ENCODE measurements at regions not wholly inside any gene's neighbourhood (a gene's known extent, or its start where the extent isn't known, plus 50 kb on each side); places are given as distances from the start of the nearest gene placed in this dataset.

- no peaks in the 10 kb centered on the region for H3K79me2 ChIP-seq (ENCODE audit: control insufficient read depth, insufficient read depth, low read length)
- H2AFZ ChIP-seq (ENCODE audit: low read depth, low read length), result no peak overlapping the region
- no peaks in the 10 kb centered on the region for H3K4me1 ChIP-seq (replicated peaks in 1 of 2; ENCODE audit: control insufficient read depth in 2 of 2, insufficient read depth in 2 of 2, low read length in 2 of 2)
- no peak for DNase-seq (ENCODE audit: extremely low read depth in 1 of 4, low spot score in 3 of 4)
- ChIA-PET CTCF (ENCODE audit: low intra/inter-chr PET ratio) (no interaction called here), POLR2A (no interaction called here)
- H3K9ac ChIP-seq (ENCODE audit: insufficient read depth in 1 of 2, low read depth in 2 of 2, low read length in 2 of 2), result no peak overlapping the region
- H3K9me3 ChIP-seq (replicated peaks; ENCODE audit: control insufficient read depth, insufficient read depth, low read depth, low read length), result no peaks in the 10 kb centered on the region
- FAIRE-seq, result no peak
- TF ChIP-seq ZNF444 (CRISPR knock-in tag; IDR thresholded peaks at IDR 0.05) (no peak), BCOR (IDR thresholded peaks at IDR 0.05) (no peak), ZNF316 (IDR thresholded peaks at IDR 0.05) (no peak), TSHZ1 (CRISPR knock-in tag; IDR thresholded peaks at IDR 0.05) (no peak), ZBTB7A (IDR thresholded peaks at IDR 0.05; ENCODE audit: borderline replicate concordance, control insufficient read depth, low read depth, low read length) (no peak), HMGN3 (IDR thresholded peaks at IDR 0.05; ENCODE audit: borderline replicate concordance, extremely low read depth, insufficient read length, low read depth, low read length) (no peak), MXI1 (IDR thresholded peaks at IDR 0.05; ENCODE audit: low read depth, low read length) (no peak), RBM22 (IDR thresholded peaks at IDR 0.05; ENCODE audit: low read depth, low read length, poor library complexity, severe bottlenecking) (no peak), GTF2E2 (tag; IDR thresholded peaks at IDR 0.05) (no peak), HLTF (IDR thresholded peaks at IDR 0.05) (no peak), HNRNPK (IDR thresholded peaks at IDR 0.05; ENCODE audit: low read depth, low read length, poor library complexity, severe bottlenecking) (no peak), POLR2H (tag; IDR thresholded peaks at IDR 0.05; ENCODE audit: low read depth) (no peak), ELF1 (tag; IDR thresholded peaks at IDR 0.05) (no peak), HMBOX1 (IDR thresholded peaks at IDR 0.05) (no peak), NFE2 (IDR thresholded peaks at IDR 0.05; ENCODE audit: low read depth) (no peak), SRSF9 (IDR thresholded peaks at IDR 0.05; ENCODE audit: borderline replicate concordance, low read depth, low read length) (no peak), NR2C2 (CRISPR knock-in tag; IDR thresholded peaks at IDR 0.05) (no peak), NR2C2 (tag; IDR thresholded peaks at IDR 0.05) (no peak)
- TF ChIP-seq, protein P1, sequence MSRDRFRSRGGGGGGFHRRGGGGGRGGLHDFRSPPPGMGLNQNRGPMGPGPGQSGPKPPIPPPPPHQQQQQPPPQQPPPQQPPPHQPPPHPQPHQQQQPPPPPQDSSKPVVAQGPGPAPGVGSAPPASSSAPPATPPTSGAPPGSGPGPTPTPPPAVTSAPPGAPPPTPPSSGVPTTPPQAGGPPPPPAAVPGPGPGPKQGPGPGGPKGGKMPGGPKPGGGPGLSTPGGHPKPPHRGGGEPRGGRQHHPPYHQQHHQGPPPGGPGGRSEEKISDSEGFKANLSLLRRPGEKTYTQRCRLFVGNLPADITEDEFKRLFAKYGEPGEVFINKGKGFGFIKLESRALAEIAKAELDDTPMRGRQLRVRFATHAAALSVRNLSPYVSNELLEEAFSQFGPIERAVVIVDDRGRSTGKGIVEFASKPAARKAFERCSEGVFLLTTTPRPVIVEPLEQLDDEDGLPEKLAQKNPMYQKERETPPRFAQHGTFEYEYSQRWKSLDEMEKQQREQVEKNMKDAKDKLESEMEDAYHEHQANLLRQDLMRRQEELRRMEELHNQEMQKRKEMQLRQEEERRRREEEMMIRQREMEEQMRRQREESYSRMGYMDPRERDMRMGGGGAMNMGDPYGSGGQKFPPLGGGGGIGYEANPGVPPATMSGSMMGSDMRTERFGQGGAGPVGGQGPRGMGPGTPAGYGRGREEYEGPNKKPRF (IDR thresholded peaks at IDR 0.05; ENCODE audit: low read depth, low read length), result no peak
- no peak overlapping the region for H3K4me2 ChIP-seq (ENCODE audit: insufficient read depth, low read length)
- no TSS peak for BruUV-seq (replicated peaks)
- in situ Hi-C loops (cut with MboI) (no loop called here), intact Hi-C loops (cut with micrococcal nuclease) (no loop called here)
- no peaks in the 10 kb centered on the region for H3K27me3 ChIP-seq (ENCODE audit: control insufficient read depth in 2 of 2, insufficient read depth in 2 of 2, low read length in 2 of 2)
- H3K36me3 ChIP-seq (ENCODE audit: control insufficient read depth, insufficient read depth, low read length), result no peaks in the 10 kb centered on the region
- H3K27ac ChIP-seq (ENCODE audit: extremely low read depth, low read depth, low read length), result no peak overlapping the region
- H3K4me3 ChIP-seq, result no peak overlapping the region
- H4K20me1 ChIP-seq (replicated peaks; ENCODE audit: control insufficient read depth, insufficient read depth, low read length), result no peaks in the 10 kb centered on the region
- no peaks in the 10 kb centered on the region for H3K9me1 ChIP-seq (ENCODE audit: control insufficient read depth, insufficient read depth, low read length)
- no peak for ATAC-seq
Observed at GRCh38 chr3:81186412-81186811, 575.0 kb downstream of the GBE1 start.

Measured in K562 (cell line).